Panc1 (cell line): ENCODE measurements at regions not wholly inside any gene's neighbourhood (a gene's known extent, or its start where the extent isn't known, plus 50 kb on each side); places are given as distances from the start of the nearest gene placed in this dataset.

Experiments used
- ATAC-seq: fragments of 200-7000 bp; cut with Tn5 transposase; 2 replicates; pipeline ENCODE4 v1.9.1; 2020; ENCODE audit warnings: mild to moderate bottlenecking, moderate library complexity
- BruUV-seq: library from RNA; stranded (reverse); fragments of 400-500 nt; replicated peaks from 2 replicates; lab custom pipeline; 2021; lab: Mats Ljungman, UMichigan
- CTCF ChIA-PET: fragments of 300-600 bp; sonication (Branson Sonifier 250); formaldehyde crosslinking; loops from one replicate; lab custom pipeline; 2022; ENCODE audit warnings: antibody characterized with exemption; lab: Charles Lee
- POLR2A ChIA-PET: fragments of 300-600 bp; sonication (Branson Sonifier 250); formaldehyde crosslinking; loops from one replicate; lab custom pipeline; 2022; ENCODE audit warnings: antibody characterized with exemption; lab: Charles Lee
- DNase-seq: peaks from one replicate; pipeline ENCODE4 v3.0.0-alpha.2; 2010; ENCODE audit warnings: low read depth, low spot score
- H3K27ac ChIP-seq: 2 replicates; pipeline ENCODE4 v1.5.1; 2011; ENCODE audit warnings: mild to moderate bottlenecking, low read length, inconsistent platforms
- H3K27me3 ChIP-seq: fragments of 200-500 bp; sonication (Bioruptor generic); 2 replicates; pipeline ENCODE4 v1.6.0; 2014; ENCODE audit warnings: low read length, inconsistent platforms; ENCODE audit not compliant: control insufficient read depth, insufficient read depth
- H3K36me3 ChIP-seq: fragments of 200-500 bp; sonication (Bioruptor generic); 2 replicates; pipeline ENCODE4 v1.5.1; 2014; ENCODE audit warnings: inconsistent platforms, mild to moderate bottlenecking, low read length, moderate library complexity; ENCODE audit not compliant: control insufficient read depth, insufficient read depth
- H3K4me1 ChIP-seq: 2 replicates; pipeline ENCODE4 v1.5.1; 2011; ENCODE audit warnings: inconsistent platforms, mild to moderate bottlenecking, low read length, moderate library complexity; ENCODE audit not compliant: control insufficient read depth, insufficient read depth
- H3K4me3 ChIP-seq, 2 experiments: 2 replicates each; pipeline ENCODE4 v1.5.1; 2011 to 2012; ENCODE audit warnings: low read depth in 2 of 2, low read length in 2 of 2, mild to moderate bottlenecking in 2 of 2, inconsistent platforms in 1 of 2, moderate library complexity in 1 of 2
- H3K9me3 ChIP-seq: fragments of 200-500 bp; sonication (Bioruptor generic); 2 replicates; pipeline ENCODE4 v1.5.1; 2014; ENCODE audit warnings: low read depth, mild to moderate bottlenecking, inconsistent platforms, low read length, moderate library complexity; ENCODE audit not compliant: control insufficient read depth, insufficient read depth
- CTCF ChIP-seq: fragments of 450-650 bp; IDR thresholded peaks from 2 replicates; pipeline ENCODE4 v1.5.1; 2017; ENCODE audit warnings: mild to moderate bottlenecking
- POLR2AphosphoS5 ChIP-seq: IDR thresholded peaks from 2 replicates; pipeline ENCODE4 v1.6.1; 2012; ENCODE audit warnings: mild to moderate bottlenecking, low read depth, low read length, moderate library complexity
- REST ChIP-seq, 2 experiments: IDR thresholded peaks; 2 replicates each; pipeline ENCODE4 v1.6.1; 2011 to 2012; ENCODE audit warnings: low read depth in 2 of 2, control low read depth in 1 of 2, low read length in 1 of 2, mild to moderate bottlenecking in 1 of 2, moderate library complexity in 1 of 2; ENCODE audit not compliant: insufficient read depth in 1 of 2
- SIN3A ChIP-seq: IDR thresholded peaks from 2 replicates; pipeline ENCODE4 v1.6.1; 2012; ENCODE audit warnings: low read depth, mild to moderate bottlenecking, low read length, moderate library complexity, borderline replicate concordance; ENCODE audit not compliant: insufficient read depth
- TCF7L2 ChIP-seq: IDR thresholded peaks from 2 replicates; pipeline ENCODE4 v1.6.1; 2011; ENCODE audit warnings: mild to moderate bottlenecking, low read depth, low read length, inconsistent platforms
- in situ Hi-C: cut with HindIII; loops from 2 replicates; pipeline ENCODE4 v1.10.0; 2016; ENCODE audit warnings: low sequenced_read_pairs, low pct_unique_long_range_greater_than_20kb
- intact Hi-C: fragments of 100-400 bp; cut with micrococcal nuclease; formaldehyde crosslinking; loops from one replicate; pipeline ENCODE4 v1.10.0; 2022; ENCODE audit not compliant: unreplicated experiment

- Histone ChIP-seq H3K9me3 (no peaks in the 10 kb centered on the region), H3K36me3 (no peaks in the 10 kb centered on the region), H3K4me1 (no peaks in the 10 kb centered on the region), H3K27ac (no peak overlapping the region), H3K4me3 (no peak overlapping the region), H3K27me3 (peaks cover 18% of the 10 kb centered on the region)
- DNase-seq (no peak), ATAC-seq (peak; percentile 81)
- intact Hi-C loops (no loop called here), in situ Hi-C loops (no loop called here)
- TF ChIP-seq REST (IDR thresholded peaks at IDR 0.05; ENCODE audit: insufficient read depth in 1 of 2, low read depth in 2 of 2, low read length in 1 of 2) = no peak
- TF ChIP-seq SIN3A = no peak
- no peak for TF ChIP-seq POLR2AphosphoS5
- TF ChIP-seq TCF7L2 = no peak
- TF ChIP-seq CTCF = no peak
- BruUV-seq = no TSS peak
- CTCF ChIA-PET = no interaction called here
- POLR2A ChIA-PET = no interaction called here
Observed at GRCh38 chr6:168877821-168878282, 375.8 kb downstream of the THBS2 start.

GRCh38 chr6:168876956-168877355 lies 376.7 kb downstream of the THBS2 start:
- Histone ChIP-seq H3K27me3 (peaks cover 14% of the 10 kb centered on the region), H3K4me3 (no peak overlapping the region), H3K9me3 (no peaks in the 10 kb centered on the region), H3K36me3 (no peaks in the 10 kb centered on the region), H3K27ac (no peak overlapping the region), H3K4me1 (no peaks in the 10 kb centered on the region)
- ATAC-seq = no peak
- CTCF ChIA-PET = no interaction called here
- intact Hi-C loops = no loop called here
- no peak for DNase-seq
- no peak for TF ChIP-seq SIN3A
- no peak for TF ChIP-seq TCF7L2
- no peak for TF ChIP-seq REST (IDR thresholded peaks at IDR 0.05; ENCODE audit: insufficient read depth in 1 of 2, low read depth in 2 of 2, low read length in 1 of 2)
- BruUV-seq = no TSS peak
- POLR2A ChIA-PET = no interaction called here
- in situ Hi-C loops = no loop called here
